NOMO-1 treated with DMSO at 0.1 percent for 48 hours (cell line): ENCODE measurements at regions not wholly inside any gene's neighbourhood (a gene's known extent, or its start where the extent isn't known, plus 50 kb on each side); places are given as distances from the start of the nearest gene placed in this dataset.

ENCODE experiments used
- DNase-seq: peaks from one replicate; lab custom pipeline; 2025; ENCODE audit not compliant: unreplicated experiment; lab: John Stamatoyannopoulos, UW

- no peak for DNase-seq
These were observed 495.5 kb downstream of the TBC1D22A start for GRCh38 chr22:47257976-47258375.

DNA sequence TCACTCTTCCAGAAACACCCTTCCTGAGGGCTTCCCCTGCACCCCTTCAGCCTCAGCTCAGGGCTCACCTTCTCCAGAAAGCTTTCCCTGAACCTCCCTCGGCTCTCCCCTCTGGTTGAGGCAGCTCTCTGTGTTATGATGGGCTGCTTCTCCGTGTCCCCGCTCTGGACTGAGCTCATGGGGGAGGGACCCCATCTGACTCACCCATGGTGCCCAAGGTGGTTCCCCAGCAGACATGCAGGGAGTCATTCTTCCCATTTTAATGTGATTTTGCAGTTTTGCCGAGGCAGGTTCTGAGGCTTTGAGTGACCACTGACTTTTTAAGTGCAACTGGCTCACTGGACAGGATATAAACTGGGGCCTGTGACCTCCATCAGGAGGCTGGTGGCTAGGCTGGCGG is 495.1 kb downstream of the TBC1D22A start:
- no peak for DNase-seq

DNA sequence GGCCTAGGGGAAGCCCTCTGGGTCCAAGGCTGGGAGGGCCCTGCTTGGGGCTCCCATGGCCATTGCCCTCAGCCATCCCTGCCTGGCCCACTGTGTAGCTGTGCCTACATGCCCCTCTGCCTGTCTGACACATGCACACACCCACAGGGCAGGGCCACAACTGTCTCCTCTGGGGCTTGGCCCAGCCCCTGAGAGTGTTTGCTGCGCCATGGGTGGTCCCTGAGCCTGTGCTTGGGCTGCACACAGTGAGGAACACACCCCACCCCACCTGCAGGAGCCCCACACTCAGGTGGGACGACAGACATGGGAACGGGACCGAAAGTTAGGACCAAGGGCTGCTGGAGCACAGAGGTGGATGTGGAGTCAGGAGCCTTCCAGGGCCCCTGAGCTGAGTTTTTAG is 489.5 kb downstream of the TBC1D22A start:
- no peak for DNase-seq

GRCh38 chr22:47250995-47251765 is 488.7 kb downstream of the TBC1D22A start:
- no peak for DNase-seq

GRCh38 chr22:47249370-47249928 is 487.0 kb downstream of the TBC1D22A start:
- DNase-seq: no peak

- no peak for DNase-seq
These were observed 486.5 kb downstream of the TBC1D22A start for GRCh38 chr22:47248925-47249324.

- no peak for DNase-seq
These were observed 485.3 kb downstream of the TBC1D22A start for GRCh38 chr22:47247579-47248240.

- DNase-seq: no peak
These were observed 483.3 kb downstream of the TBC1D22A start for GRCh38 chr22:47245786-47246185.

- DNase-seq: no peak
These were observed 482.8 kb downstream of the TBC1D22A start for GRCh38 chr22:47245286-47245685.

- DNase-seq: no peak
These were observed 477.7 kb downstream of the TBC1D22A start for GRCh38 chr22:47240116-47240515.

GRCh38 chr22:47239474-47239860 is 477.0 kb downstream of the TBC1D22A start:
- no peak for DNase-seq

DNA sequence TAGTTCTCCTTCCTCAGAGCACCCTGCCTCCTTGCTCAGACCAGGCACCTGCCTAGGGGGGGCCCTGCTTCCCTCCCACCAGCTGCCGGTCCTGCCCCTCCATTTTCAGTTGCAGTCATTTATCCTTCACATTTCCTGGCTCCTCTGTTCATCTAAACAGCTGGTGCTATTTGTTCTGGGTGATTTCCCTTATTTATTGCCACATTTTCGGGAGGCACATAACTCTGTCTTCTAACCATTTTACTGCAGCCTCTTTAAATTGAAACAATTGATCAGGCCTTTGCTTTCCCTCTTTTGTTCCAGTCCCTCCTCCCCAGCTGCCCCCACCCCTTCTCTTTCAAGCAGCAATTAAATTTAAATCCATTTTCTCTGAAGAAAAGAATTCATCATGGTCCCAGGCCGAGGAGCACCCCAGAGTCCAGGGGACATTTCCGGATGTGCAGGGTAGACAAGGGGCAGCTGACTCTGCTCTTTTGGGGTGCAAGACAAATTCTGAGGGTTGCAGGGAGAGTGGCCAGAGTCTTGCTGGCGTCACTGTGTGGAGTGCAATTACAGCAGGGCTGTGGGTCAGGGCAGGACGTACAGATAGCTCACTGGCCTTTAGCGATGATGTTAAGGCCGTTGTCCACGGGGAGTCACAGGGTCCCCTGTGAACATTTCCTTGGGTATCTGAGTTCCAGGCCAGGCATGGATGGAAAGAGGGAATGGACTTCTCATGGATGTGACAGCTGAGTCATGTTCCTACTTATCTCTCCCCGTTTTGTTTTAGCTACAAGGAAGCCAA is 476.4 kb downstream of the TBC1D22A start:
- DNase-seq: no peak

DNA sequence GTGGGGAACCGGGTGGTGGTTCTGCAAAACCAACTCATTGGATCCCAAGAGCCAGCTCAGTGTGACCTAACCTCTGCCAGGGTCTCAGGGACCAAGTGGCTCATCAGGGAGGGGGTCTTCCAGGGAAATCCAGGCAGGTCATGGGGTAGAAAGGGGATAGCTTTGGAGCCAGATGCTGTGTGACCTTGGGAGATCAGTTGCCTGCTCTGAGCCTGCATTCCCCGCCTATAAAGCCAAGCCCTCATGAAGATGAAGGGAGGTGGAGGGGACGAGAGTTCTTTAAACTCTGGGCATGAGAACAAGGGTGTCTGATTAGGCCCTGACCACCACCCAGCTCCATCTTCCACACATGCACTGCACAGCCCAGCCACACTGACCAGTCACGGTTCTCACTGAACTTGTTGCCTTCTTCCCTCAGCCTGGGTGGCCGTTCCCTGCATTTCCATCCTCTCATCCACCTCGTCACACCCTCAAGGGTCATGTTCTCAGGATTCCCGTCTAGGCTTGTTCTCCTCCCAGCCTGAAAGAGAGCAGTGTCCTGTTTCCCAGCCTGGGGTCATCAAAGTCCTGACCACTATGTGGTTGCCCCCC is 475.5 kb downstream of the TBC1D22A start:
- DNase-seq: no peak

DNA sequence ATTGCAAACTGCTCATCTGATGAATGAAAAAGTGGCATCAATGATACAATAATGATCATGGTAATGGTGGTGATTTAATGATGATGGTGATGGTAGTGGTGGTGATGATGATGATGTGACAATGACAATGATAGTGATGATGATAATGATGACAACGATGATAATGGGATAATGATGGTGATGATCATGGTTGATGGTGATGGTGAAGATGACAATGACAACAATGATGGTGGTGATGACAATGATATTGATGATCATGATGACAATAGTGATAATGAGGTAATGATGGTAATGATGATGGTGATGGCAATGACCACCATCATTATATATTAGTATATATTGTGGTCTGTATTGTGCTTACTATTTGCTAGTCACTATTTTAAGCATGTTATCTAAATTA is 474.3 kb downstream of the TBC1D22A start:
- DNase-seq: no peak

DNA sequence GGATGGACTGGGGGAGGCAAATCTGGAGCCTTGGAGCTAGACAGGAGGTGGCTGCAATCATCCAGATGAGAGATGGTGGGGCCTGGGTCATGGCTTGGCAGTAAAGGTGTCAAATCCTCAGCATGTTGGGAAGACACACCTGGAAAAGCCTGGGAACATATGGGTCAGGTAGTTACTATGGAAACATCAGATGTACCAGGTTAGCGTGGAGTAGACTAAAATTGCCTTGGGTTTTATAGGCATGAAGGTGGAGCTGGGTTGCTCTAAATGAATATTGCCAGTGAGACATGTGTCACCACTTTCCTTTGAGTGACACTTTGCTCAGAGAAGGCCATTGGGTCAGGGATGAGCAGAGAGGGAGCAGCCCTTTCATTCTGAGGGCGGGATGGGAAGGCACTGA is 473.7 kb downstream of the TBC1D22A start:
- DNase-seq: no peak

- no peak for DNase-seq
These were observed 471.1 kb downstream of the TBC1D22A start for GRCh38 chr22:47233316-47234243.

DNA sequence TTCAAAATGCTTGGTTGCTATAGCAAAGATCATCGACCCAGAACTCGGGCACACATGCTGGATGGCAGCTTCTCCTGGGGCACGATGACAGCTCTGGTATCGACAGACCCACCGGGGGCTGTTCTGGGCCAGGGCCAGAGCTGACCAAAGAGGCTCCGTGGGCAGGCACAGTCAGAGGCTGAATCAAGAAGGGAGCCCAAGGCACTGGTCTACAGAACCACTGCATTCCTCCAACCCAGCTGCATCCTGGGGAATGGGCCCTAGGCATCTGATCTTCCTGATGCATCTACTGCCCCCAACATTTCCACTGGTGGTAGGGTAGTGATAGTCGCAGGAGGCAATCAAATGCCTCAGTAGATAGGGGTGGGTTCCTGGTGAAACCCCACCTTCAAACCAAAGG is 470.3 kb downstream of the TBC1D22A start:
- DNase-seq: no peak

DNA sequence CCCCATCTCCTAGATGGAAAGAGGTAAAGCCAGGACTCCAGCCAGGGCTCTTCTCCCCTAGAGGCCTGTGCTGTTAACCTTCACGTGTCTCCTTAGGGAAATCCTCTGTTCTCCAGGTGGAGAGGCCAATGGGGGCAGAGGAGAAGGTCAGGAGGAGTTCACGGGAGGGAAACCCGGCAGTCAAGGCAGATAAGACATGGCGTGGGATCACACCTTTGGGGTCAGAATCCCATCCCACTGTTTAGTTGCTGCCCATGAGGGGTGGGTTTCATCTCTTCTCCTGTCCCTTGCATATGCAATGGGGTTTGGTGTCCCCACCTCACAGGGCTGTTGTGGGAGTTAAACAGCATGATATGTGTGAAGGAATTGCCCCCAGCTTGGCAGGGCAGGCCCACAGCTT is 469.7 kb downstream of the TBC1D22A start:
- no peak for DNase-seq

GRCh38 chr22:47231759-47232158 is 469.3 kb downstream of the TBC1D22A start:
- DNase-seq: no peak

- DNase-seq: no peak
These were observed 468.3 kb downstream of the TBC1D22A start for GRCh38 chr22:47230741-47231140.
